ENCODE measurements at regions not wholly inside any gene's neighbourhood (a gene's known extent, or its start where the extent isn't known, plus 50 kb on each side); places are given as distances from the start of the nearest gene placed in this dataset.
A peak's percentile ranks its signal among the peaks of the same experiment; 100 is the strongest.

- peaks cover 2% of the 10 kb centered on the region for H3K9me3 ChIP-seq (replicated peaks; ENCODE audit: control insufficient read depth, low read depth, low read length)
- peak; percentile 64 for DNase-seq
- no peaks in the 10 kb centered on the region for H3K27me3 ChIP-seq (ENCODE audit: control insufficient read depth, insufficient read depth, low read length)
- no peak overlapping the region for H3K27ac ChIP-seq (ENCODE audit: low read length)
- H3K4me3 ChIP-seq (ENCODE audit: low read length) = no peak overlapping the region
- no CpG with 5 or more reads among the region's 1 CpG for WGBS (ENCODE audit: insufficient coverage)
- no peaks in the 10 kb centered on the region for H3K36me3 ChIP-seq (ENCODE audit: control insufficient read depth, insufficient read depth, low read length)
- no peaks in the 10 kb centered on the region for H3K4me1 ChIP-seq (ENCODE audit: control insufficient read depth, insufficient read depth, low read length)
Observed at GRCh38 chr3:176078906-176079305, 1118.4 kb downstream of the TBL1XR1 start.

- H3K9me3 ChIP-seq (replicated peaks; ENCODE audit: control insufficient read depth, low read depth, low read length) = peaks cover 2% of the 10 kb centered on the region
- no peak overlapping the region for H3K27ac ChIP-seq (ENCODE audit: low read length)
- no peak overlapping the region for H3K4me3 ChIP-seq (ENCODE audit: low read length)
- no peaks in the 10 kb centered on the region for H3K27me3 ChIP-seq (ENCODE audit: control insufficient read depth, insufficient read depth, low read length)
- H3K36me3 ChIP-seq (ENCODE audit: control insufficient read depth, insufficient read depth, low read length) = no peaks in the 10 kb centered on the region
- DNase-seq = no peak
- H3K4me1 ChIP-seq (ENCODE audit: control insufficient read depth, insufficient read depth, low read length) = no peaks in the 10 kb centered on the region
- no CpG with 5 or more reads among the region's 1 CpG for WGBS (ENCODE audit: insufficient coverage)
Observed at GRCh38 chr3:176075491-176075890, 1121.8 kb downstream of the TBL1XR1 start.

- Histone ChIP-seq H3K4me3 (ENCODE audit: low read length) (no peak overlapping the region), H3K36me3 (ENCODE audit: control insufficient read depth, insufficient read depth, low read length) (no peaks in the 10 kb centered on the region), H3K4me1 (ENCODE audit: control insufficient read depth, insufficient read depth, low read length) (no peaks in the 10 kb centered on the region), H3K27me3 (ENCODE audit: control insufficient read depth, insufficient read depth, low read length) (no peaks in the 10 kb centered on the region), H3K27ac (ENCODE audit: low read length) (no peak overlapping the region), H3K9me3 (replicated peaks; ENCODE audit: control insufficient read depth, low read depth, low read length) (peaks cover 2% of the 10 kb centered on the region)
- DNase-seq = no peak
Observed at GRCh38 chr3:176075046-176075445, 1122.2 kb downstream of the TBL1XR1 start.

- Histone ChIP-seq H3K36me3 (ENCODE audit: control insufficient read depth, insufficient read depth, low read length) (no peaks in the 10 kb centered on the region), H3K27ac (ENCODE audit: low read length) (no peak overlapping the region), H3K9me3 (replicated peaks; ENCODE audit: control insufficient read depth, low read depth, low read length) (no peaks in the 10 kb centered on the region), H3K4me1 (ENCODE audit: control insufficient read depth, insufficient read depth, low read length) (no peaks in the 10 kb centered on the region), H3K4me3 (ENCODE audit: low read length) (no peak overlapping the region), H3K27me3 (ENCODE audit: control insufficient read depth, insufficient read depth, low read length) (no peaks in the 10 kb centered on the region)
- no CpG with 5 or more reads among the region's 2 CpGs for WGBS (ENCODE audit: insufficient coverage)
- DNase-seq = no peak
Observed at GRCh38 chr3:176074096-176074495, 1123.2 kb downstream of the TBL1XR1 start.

GRCh38 chr3:176071943-176072342 lies 1125.3 kb downstream of the TBL1XR1 start:
- no CpG with 5 or more reads among the region's 2 CpGs for WGBS (ENCODE audit: insufficient coverage)
- Histone ChIP-seq H3K4me1 (ENCODE audit: control insufficient read depth, insufficient read depth, low read length) (no peaks in the 10 kb centered on the region), H3K9me3 (replicated peaks; ENCODE audit: control insufficient read depth, low read depth, low read length) (no peaks in the 10 kb centered on the region), H3K4me3 (ENCODE audit: low read length) (no peak overlapping the region), H3K27ac (ENCODE audit: low read length) (no peak overlapping the region), H3K27me3 (ENCODE audit: control insufficient read depth, insufficient read depth, low read length) (no peaks in the 10 kb centered on the region), H3K36me3 (ENCODE audit: control insufficient read depth, insufficient read depth, low read length) (no peaks in the 10 kb centered on the region)
- no peak for DNase-seq

- 92% methylated on average over 6 of the region's 6 CpGs for WGBS (ENCODE audit: insufficient coverage)
- Histone ChIP-seq H3K9me3 (replicated peaks; ENCODE audit: control insufficient read depth, low read depth, low read length) (no peaks in the 10 kb centered on the region), H3K27ac (ENCODE audit: low read length) (no peak overlapping the region)
Observed at GRCh38 chr3:176068750-176069149, 1128.5 kb downstream of the TBL1XR1 start.

GRCh38 chr3:176058856-176059255 lies 1138.4 kb downstream of the TBL1XR1 start:
- no peak overlapping the region for H3K27ac ChIP-seq (ENCODE audit: low read length)
- no peaks in the 10 kb centered on the region for H3K4me1 ChIP-seq (ENCODE audit: control insufficient read depth, insufficient read depth, low read length)
- no peaks in the 10 kb centered on the region for H3K9me3 ChIP-seq (replicated peaks; ENCODE audit: control insufficient read depth, low read depth, low read length)
- no peaks in the 10 kb centered on the region for H3K27me3 ChIP-seq (ENCODE audit: control insufficient read depth, insufficient read depth, low read length)
- DNase-seq = no peak
- no peak overlapping the region for H3K4me3 ChIP-seq (ENCODE audit: low read length)
- no peaks in the 10 kb centered on the region for H3K36me3 ChIP-seq (ENCODE audit: control insufficient read depth, insufficient read depth, low read length)

More at GRCh38 chr3:176068750-176069149, 1128.5 kb downstream of the TBL1XR1 start:
- H3K4me3 ChIP-seq (ENCODE audit: low read length) = no peak overlapping the region
- H3K36me3 ChIP-seq (ENCODE audit: control insufficient read depth, insufficient read depth, low read length) = no peaks in the 10 kb centered on the region
- no peaks in the 10 kb centered on the region for H3K4me1 ChIP-seq (ENCODE audit: control insufficient read depth, insufficient read depth, low read length)
- H3K27me3 ChIP-seq (ENCODE audit: control insufficient read depth, insufficient read depth, low read length) = no peaks in the 10 kb centered on the region
- DNase-seq = no peak

GRCh38 chr3:176055836-176056235 lies 1141.4 kb downstream of the TBL1XR1 start:
- Histone ChIP-seq H3K27me3 (ENCODE audit: control insufficient read depth, insufficient read depth, low read length) (no peaks in the 10 kb centered on the region), H3K4me3 (ENCODE audit: low read length) (no peak overlapping the region), H3K36me3 (ENCODE audit: control insufficient read depth, insufficient read depth, low read length) (no peaks in the 10 kb centered on the region), H3K4me1 (ENCODE audit: control insufficient read depth, insufficient read depth, low read length) (no peaks in the 10 kb centered on the region), H3K9me3 (replicated peaks; ENCODE audit: control insufficient read depth, low read depth, low read length) (no peaks in the 10 kb centered on the region), H3K27ac (ENCODE audit: low read length) (no peak overlapping the region)
- DNase-seq = no peak
- 83% methylated on average over 4 of the region's 6 CpGs for WGBS (ENCODE audit: insufficient coverage)

- H3K27ac ChIP-seq (ENCODE audit: low read length) = no peak overlapping the region
- no peak overlapping the region for H3K4me3 ChIP-seq (ENCODE audit: low read length)
- no peaks in the 10 kb centered on the region for H3K27me3 ChIP-seq (ENCODE audit: control insufficient read depth, insufficient read depth, low read length)
- no peaks in the 10 kb centered on the region for H3K36me3 ChIP-seq (ENCODE audit: control insufficient read depth, insufficient read depth, low read length)
- peak; percentile 83 for DNase-seq
- no peaks in the 10 kb centered on the region for H3K4me1 ChIP-seq (ENCODE audit: control insufficient read depth, insufficient read depth, low read length)
- H3K9me3 ChIP-seq (replicated peaks; ENCODE audit: control insufficient read depth, low read depth, low read length) = no peaks in the 10 kb centered on the region
- no CpG with 5 or more reads among the region's 7 CpGs for WGBS (ENCODE audit: insufficient coverage)
Observed at GRCh38 chr3:176051766-176052165, 1145.5 kb downstream of the TBL1XR1 start.

- Histone ChIP-seq H3K36me3 (ENCODE audit: control insufficient read depth, insufficient read depth, low read length) (no peaks in the 10 kb centered on the region), H3K27me3 (ENCODE audit: control insufficient read depth, insufficient read depth, low read length) (no peaks in the 10 kb centered on the region), H3K4me3 (ENCODE audit: low read length) (no peak overlapping the region), H3K9me3 (replicated peaks; ENCODE audit: control insufficient read depth, low read depth, low read length) (no peaks in the 10 kb centered on the region), H3K4me1 (ENCODE audit: control insufficient read depth, insufficient read depth, low read length) (no peaks in the 10 kb centered on the region), H3K27ac (ENCODE audit: low read length) (no peak overlapping the region)
- no CpG with 5 or more reads among the region's 2 CpGs for WGBS (ENCODE audit: insufficient coverage)
- DNase-seq = no peak
Observed at GRCh38 chr3:176046703-176047102, 1150.6 kb downstream of the TBL1XR1 start.

- 60% methylated on average over 1 of the region's 2 CpGs for WGBS (ENCODE audit: insufficient coverage)
- DNase-seq = peak; percentile 63
- Histone ChIP-seq H3K9me3 (replicated peaks; ENCODE audit: control insufficient read depth, low read depth, low read length) (no peaks in the 10 kb centered on the region), H3K36me3 (ENCODE audit: control insufficient read depth, insufficient read depth, low read length) (no peaks in the 10 kb centered on the region), H3K4me1 (ENCODE audit: control insufficient read depth, insufficient read depth, low read length) (no peaks in the 10 kb centered on the region), H3K27ac (ENCODE audit: low read length) (no peak overlapping the region), H3K27me3 (ENCODE audit: control insufficient read depth, insufficient read depth, low read length) (no peaks in the 10 kb centered on the region), H3K4me3 (ENCODE audit: low read length) (no peak overlapping the region)
Observed at GRCh38 chr3:176041812-176042211, 1155.5 kb downstream of the TBL1XR1 start.

All from muscle of leg (tissue), 3 donors.